HG03175 (cell line): ENCODE measurements at regions not wholly inside any gene's neighbourhood (a gene's known extent, or its start where the extent isn't known, plus 50 kb on each side); places are given as distances from the start of the nearest gene placed in this dataset.

ENCODE experiments used
- ATAC-seq: cut with Tn5 transposase; IDR thresholded peaks from one replicate; pipeline ENCODE4 v1.9.1; 2021; ENCODE audit warnings: mild to moderate bottlenecking, moderate library complexity; ENCODE audit not compliant: unreplicated experiment

DNA sequence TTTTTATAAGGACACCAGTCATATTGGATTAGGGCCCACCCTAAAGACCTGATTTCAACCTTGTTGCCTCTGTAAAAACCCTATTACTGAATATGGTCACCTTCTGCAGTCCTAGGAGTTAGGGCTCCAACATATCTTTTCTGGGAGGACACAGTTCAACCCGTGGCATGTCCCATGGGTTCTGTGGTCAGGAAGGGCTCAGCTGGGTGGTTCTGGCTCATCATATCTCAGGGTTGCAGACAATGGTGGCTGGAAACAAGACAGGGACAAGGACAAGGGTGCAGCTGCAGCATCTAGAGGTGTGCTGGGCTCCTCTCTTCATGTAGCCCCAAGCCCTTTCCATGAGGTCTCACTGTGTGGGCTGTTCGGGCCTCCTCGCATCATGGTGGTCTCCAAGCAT, 63.1 kb upstream of the FOXF1 start:
- ATAC-seq = no peak

DNA sequence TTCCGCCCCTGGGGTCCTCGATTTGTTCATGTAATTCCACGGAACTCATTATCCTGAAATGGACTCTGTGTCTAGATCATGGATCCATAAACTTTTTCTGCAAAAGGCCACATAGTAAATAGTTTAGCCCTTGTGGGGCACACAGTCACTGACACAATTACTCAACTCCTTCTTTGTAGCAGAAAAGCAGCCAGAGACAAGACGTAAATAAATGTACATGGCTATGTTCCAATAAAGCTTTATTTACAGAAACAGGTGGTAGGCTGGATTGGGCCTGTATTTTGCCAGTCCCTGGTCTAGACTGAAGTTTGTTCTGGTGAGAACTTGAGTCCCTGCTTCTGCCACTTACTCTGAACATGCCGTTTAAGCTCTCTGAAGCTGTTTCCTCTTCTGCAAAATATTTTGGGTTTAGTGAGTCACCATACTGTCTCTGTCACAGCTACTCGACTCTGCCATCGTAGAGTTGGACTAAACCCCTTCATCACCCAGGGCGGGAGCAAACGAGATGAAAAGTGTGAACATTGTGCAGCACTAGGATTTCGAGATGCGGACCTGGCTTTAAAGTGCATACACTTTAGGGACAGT, 61.9 kb upstream of the FOXF1 start:
- no peak for ATAC-seq

DNA sequence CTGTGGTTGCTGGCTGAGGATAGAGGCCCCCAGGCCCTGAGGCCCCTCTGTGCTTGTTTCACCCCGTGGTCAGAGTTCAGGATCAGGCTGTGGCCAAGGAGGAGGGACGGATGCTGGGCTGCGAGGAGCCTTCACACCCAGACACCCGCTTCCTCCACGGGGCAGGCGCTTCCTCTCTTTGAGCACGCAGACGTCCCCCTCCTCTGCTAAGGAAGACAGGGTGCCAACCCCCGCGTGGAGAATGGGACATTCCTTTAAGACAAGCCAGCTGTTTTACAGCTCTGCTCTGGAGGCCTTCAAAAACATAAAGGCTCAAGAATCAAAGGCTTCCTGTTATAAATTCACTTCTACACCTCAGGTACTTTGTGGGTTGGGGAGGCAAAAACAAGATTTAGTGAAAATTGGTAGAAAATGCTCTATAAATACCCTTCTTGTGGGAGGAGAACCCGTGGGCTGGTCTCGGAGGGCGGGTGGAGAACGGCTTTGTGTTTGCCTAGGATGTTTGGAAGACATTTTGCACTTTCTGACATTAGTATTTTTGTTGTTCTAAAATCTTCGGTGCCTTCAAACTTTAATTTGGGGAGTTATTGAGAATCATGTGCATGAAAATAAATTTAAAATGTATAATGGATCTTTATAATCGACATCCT, 60.8 kb upstream of the FOXF1 start:
- no peak for ATAC-seq

DNA sequence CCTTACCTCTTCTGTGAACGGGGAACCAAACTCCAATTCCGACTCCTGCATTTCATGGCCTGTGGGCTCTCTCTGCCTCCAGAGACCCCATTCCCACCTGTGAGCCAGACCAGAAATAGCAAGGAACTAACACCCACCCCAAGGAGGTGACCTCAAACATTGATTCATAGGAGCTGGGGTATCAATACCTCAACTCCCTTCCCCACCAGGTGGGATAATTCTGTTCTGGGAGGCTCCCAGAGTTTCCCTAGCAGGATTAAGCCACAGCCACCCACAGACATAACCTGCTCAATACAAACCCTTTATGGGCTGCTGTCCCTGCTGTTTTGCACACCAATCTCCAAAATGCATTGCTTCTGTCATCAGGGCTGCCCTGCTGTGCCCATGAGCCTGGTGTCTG, 59.6 kb upstream of the FOXF1 start:
- no peak for ATAC-seq

DNA sequence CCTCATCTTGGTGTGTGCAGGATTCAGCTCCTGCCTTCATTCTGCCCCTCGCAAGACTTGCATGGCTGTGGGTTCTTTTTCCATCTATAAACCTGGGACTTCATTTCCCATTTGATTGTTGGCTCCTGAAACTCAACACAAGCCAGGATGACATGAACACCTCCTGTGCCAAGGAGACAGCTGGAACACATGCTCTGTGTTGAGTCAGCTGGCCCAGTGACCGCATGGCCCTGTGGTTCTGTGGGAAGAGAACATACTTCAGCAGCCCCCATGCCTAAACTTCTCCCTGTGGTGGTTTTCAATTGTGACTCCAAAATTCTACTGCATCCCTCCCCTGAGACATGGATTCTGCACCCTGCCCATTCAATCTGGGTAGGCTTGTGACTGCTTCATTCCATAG, 57.9 kb upstream of the FOXF1 start:
- ATAC-seq = no peak

DNA sequence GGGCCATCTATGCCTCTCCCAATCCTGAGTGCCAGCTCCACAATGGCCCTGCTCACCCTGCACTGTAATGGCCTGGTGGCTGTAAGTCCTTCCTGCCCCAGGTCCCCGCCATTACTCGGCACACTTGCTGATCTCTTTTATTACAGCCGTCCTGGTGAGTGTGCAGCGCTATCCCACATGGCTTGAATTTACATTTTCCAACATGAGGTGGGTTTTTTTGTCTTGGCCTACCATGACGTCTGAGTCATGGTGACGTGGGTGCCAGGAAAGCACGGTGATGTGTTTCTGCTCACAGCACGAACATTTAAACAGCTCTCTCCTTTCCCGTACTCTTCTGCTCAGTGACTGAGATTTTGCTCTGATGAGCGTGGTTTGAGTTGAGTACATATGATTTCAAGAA, 55.2 kb upstream of the FOXF1 start:
- no peak for ATAC-seq

DNA sequence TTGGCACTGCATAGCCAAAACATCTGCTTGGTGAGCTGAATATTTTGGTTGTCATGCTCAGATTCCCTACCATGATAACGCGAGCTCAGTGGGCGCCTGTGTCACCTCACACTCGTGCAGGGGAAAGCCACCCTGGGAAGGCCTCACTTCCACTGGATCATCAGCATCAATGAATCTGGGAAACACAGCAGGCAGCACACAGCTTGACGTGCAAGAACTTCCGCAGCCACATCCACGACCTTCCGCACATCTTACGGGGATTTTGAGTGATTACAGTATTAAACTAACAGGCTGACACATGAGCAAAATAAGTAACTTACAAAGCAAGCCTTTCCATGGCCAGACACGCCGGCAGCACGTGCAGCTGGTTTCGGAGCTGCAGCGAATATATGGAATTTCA, 54.7 kb upstream of the FOXF1 start:
- no peak for ATAC-seq

DNA sequence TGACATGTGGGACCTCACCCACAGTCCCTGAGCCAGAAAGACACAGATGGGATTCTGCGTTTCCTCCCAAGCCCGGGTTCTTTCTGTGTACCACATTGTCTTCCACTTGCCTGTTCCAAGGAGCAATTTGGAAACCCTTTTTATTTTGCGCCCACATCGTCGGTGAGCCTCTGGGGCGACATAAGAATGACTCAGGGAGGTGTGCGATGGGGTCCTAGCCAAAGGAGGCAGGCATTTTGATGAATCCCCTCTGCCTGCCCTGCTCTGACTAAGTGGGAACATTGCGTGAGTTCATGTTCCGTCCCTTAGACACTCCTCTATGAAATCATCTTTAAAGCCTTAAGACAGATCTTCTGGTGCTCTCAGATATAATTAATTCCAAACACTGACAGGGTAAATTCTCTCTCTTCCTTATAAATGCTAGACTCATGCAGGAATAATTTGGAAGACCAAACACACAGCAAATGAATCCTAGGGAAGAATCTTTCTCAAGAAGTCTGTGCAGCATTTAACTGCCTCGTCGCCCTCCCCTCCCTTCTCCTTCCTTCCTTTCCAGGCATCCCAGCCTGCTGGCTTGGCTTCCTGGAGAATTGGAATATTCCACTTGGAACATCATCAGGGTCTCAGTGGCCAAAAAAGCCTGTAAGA, 52.7 kb upstream of the FOXF1 start:
- ATAC-seq = no peak

DNA sequence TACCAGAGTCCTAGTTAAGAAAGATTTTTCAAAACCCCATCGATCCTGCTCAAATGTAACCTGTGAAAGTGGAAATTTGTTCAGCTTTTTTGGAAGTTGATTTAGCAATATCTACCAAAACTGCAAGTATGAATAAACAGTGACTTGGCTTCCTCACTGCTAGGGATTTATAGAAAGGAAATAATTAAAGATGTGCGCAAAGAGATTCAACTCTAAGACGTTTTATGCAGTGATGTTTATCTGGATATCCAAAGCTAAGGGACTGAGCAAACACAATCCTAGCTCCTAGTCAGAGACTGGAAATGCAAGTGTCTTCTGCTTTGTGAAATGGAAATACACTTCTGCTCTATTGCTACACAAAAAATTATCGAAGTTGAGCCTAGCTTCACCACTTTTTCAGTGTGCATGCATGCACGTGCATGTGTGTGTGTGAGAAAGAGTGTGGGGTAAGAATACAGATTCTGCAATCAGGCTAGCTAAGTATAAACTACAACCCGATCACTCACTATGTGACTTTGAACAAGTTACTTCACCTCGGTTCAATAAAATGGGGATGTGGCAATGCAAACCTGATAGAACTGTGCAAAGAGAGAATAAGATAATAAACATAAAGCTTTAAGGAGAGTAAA, 52.1 kb upstream of the FOXF1 start:
- ATAC-seq = no peak

DNA sequence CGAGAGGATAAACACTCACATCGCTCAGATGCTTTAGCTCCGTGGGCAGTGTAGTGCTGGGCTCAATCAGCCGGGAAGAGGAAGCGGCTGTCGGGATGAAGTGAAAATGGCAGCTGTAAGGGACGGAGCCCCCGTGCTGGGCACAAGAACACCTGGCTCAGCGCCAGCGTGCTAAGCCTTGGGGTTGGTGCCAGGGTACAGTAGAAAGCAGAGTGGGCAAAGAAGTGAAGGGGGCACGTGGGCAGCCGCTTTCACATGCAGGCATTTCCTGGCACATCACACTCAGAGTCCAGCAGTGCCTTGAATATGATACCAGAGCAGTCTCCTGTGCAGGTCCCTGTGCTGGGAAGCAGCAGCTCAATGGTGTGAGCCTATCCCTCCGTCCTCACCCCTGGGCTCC, 51.1 kb upstream of the FOXF1 start:
- no peak for ATAC-seq
